Endothelial cell (in vitro differentiated cells): ENCODE measurements at regions not wholly inside any gene's neighbourhood (a gene's known extent, or its start where the extent isn't known, plus 50 kb on each side); places are given as distances from the start of the nearest gene placed in this dataset.

Source experiments
- DNase-seq: peaks from one replicate; pipeline ENCODE4 v3.0.0; 2021; ENCODE audit warnings: low spot score
- H3K27ac Mint-ChIP-seq: one replicate; pipeline ENCODE4 v1.8.0; 2021; ENCODE audit warnings: mixed read lengths, inconsistent platforms; ENCODE audit not compliant: unreplicated experiment
- H3K27me3 Mint-ChIP-seq: one replicate; pipeline ENCODE4 v1.8.0; 2021; ENCODE audit warnings: mild to moderate bottlenecking, moderate library complexity, mixed read lengths, inconsistent platforms; ENCODE audit not compliant: unreplicated experiment
- H3K36me3 Mint-ChIP-seq: one replicate; pipeline ENCODE4 v1.8.0; 2021; ENCODE audit warnings: mild to moderate bottlenecking, low read depth, mixed read lengths, inconsistent platforms; ENCODE audit not compliant: unreplicated experiment
- H3K4me1 Mint-ChIP-seq: one replicate; pipeline ENCODE4 v1.8.0; 2021; ENCODE audit warnings: mild to moderate bottlenecking, mixed read lengths, inconsistent platforms; ENCODE audit not compliant: unreplicated experiment
- H3K4me3 Mint-ChIP-seq: one replicate; pipeline ENCODE4 v1.8.0; 2021; ENCODE audit warnings: mild to moderate bottlenecking, mixed read lengths, inconsistent platforms; ENCODE audit not compliant: unreplicated experiment
- H3K9me3 Mint-ChIP-seq: one replicate; pipeline ENCODE4 v1.8.0; 2021; ENCODE audit warnings: mixed read lengths, inconsistent platforms; ENCODE audit not compliant: unreplicated experiment
- TF ChIP-seq, protein P1 (sequence below): fragments of 200-600 bp; sonication (generic); IDR thresholded peaks from one replicate; pipeline ENCODE4 v1.5.0; 2021; ENCODE audit warnings: antibody characterized with exemption; ENCODE audit not compliant: unreplicated experiment

DNA sequence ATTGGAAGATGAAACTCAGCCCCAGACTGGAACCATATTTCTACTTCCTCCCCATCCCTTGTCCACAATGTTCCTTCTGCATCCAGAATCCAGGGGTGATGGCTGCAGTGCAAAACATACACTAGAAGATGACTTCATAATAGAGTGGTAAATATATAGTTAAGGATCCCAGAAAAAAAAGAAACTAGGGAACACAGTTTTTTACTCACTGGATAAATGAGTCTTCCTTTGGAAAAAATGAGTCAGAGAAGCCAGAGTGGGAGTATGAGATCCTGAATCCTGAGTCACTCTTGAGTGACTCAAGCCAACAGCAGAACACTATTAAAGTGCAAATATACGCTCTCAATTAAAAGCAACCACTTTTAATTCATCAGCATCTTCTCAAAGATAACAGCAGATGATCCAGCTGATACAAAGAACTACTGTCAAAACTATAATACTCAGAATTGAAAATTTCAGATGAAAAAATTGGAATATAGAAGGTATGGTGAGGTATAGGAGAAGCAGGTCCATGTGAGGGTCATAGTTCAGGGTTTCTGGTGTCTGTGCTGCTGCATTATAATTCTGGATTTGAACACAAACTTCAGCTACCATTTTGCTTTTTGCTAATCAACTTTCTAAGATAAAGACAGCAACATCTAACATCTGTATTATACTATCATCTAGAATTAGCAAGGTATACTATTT, 987.2 kb upstream of the CDH2 start:
- Mint-ChIP-seq H3K36me3 (no peaks in the 10 kb centered on the region), H3K4me3 (no peak overlapping the region), H3K9me3 (no peaks in the 10 kb centered on the region), H3K4me1 (no peaks in the 10 kb centered on the region), H3K27ac (no peak overlapping the region), H3K27me3 (no peaks in the 10 kb centered on the region)
- TF ChIP-seq, protein P1, sequence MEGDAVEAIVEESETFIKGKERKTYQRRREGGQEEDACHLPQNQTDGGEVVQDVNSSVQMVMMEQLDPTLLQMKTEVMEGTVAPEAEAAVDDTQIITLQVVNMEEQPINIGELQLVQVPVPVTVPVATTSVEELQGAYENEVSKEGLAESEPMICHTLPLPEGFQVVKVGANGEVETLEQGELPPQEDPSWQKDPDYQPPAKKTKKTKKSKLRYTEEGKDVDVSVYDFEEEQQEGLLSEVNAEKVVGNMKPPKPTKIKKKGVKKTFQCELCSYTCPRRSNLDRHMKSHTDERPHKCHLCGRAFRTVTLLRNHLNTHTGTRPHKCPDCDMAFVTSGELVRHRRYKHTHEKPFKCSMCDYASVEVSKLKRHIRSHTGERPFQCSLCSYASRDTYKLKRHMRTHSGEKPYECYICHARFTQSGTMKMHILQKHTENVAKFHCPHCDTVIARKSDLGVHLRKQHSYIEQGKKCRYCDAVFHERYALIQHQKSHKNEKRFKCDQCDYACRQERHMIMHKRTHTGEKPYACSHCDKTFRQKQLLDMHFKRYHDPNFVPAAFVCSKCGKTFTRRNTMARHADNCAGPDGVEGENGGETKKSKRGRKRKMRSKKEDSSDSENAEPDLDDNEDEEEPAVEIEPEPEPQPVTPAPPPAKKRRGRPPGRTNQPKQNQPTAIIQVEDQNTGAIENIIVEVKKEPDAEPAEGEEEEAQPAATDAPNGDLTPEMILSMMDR = no peak
- no peak for DNase-seq

DNA sequence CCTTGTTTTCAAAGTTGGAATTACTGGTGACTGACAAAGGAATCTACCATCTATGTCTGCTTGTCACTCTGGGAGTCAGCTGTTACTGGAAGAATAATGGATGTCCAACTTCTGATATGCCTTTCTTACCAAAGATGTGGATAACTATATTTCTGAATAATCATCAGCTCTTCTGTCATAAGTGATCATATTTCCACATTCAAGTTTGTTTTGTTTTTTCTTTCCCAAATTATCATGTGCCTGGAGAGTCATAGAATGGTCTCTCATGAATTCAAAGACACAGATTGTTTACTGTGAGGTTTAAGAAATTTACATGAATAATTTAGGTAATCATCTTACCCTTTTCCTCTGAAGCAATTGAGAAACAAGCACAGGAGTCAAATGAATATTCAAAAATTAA, 986.7 kb upstream of the CDH2 start:
- H3K36me3 Mint-ChIP-seq = no peaks in the 10 kb centered on the region
- no peaks in the 10 kb centered on the region for H3K9me3 Mint-ChIP-seq
- no peaks in the 10 kb centered on the region for H3K4me1 Mint-ChIP-seq
- TF ChIP-seq, protein P1 = no peak
- H3K4me3 Mint-ChIP-seq = no peak overlapping the region
- no peak overlapping the region for H3K27ac Mint-ChIP-seq
- DNase-seq = no peak
- no peaks in the 10 kb centered on the region for H3K27me3 Mint-ChIP-seq

DNA sequence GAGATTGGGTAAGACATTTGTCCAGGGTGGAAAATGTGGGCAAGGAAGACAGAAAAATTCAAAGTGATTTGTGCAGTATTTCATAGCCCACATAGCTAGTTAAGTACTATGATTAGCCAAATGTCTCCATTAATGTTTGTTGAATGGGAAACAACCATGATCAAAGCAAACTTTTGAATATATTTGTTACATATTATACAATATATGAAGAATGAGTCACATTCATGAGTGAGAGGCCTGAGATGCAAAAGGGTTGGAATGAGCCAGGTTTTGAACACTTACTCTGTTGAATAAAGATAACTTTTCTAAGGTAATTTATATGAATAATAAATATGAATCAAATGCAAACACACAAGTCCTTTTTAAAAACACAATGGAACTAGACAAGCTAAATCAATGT, 984.5 kb upstream of the CDH2 start:
- DNase-seq = no peak
- Mint-ChIP-seq H3K27me3 (peaks cover 1% of the 10 kb centered on the region), H3K27ac (no peak overlapping the region), H3K4me1 (no peaks in the 10 kb centered on the region), H3K9me3 (no peaks in the 10 kb centered on the region), H3K36me3 (no peaks in the 10 kb centered on the region), H3K4me3 (no peak overlapping the region)
- TF ChIP-seq, protein P1 = no peak

DNA sequence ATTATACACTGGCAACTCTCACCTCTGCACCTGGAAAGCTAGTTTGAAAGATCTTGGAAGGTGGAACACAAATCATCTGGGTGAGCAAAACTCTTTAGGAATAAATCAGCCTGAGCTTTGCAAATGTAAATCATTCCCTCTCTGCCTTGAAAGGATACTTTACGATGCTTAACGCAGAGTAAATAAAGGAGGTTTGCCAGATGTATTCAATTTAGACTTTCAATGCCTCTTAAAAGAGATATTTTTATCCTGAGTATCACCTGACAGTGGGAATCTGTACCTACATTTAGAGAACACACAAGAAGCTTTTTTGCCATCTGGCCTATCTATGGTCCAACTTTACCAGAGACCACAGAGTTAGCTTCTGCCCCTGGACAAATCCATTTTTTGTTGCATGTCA, 983.2 kb upstream of the CDH2 start:
- H3K9me3 Mint-ChIP-seq = no peaks in the 10 kb centered on the region
- no peak overlapping the region for H3K4me3 Mint-ChIP-seq
- no peaks in the 10 kb centered on the region for H3K4me1 Mint-ChIP-seq
- H3K36me3 Mint-ChIP-seq = no peaks in the 10 kb centered on the region
- TF ChIP-seq, protein P1 = no peak
- H3K27ac Mint-ChIP-seq = no peak overlapping the region
- peaks cover 1% of the 10 kb centered on the region for H3K27me3 Mint-ChIP-seq
- DNase-seq = no peak

DNA sequence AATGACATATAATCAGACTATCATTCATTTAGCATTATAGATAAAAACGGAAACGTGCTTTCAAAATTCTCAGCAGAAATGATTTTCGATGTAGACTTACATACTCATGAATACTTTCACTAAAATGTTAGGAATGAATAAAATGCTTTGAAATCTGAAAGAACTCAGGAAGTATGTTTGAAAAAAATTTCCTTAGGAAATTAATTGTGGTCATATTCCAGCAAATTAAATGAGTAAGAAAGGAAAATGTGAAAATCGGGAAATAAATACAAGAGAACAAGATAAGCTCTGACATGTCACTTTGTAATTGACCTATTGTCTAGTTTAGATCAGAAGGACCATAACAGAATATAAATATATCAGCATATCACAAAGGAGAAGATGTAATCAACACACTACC, 981.0 kb upstream of the CDH2 start:
- H3K4me1 Mint-ChIP-seq = peaks cover 4% of the 10 kb centered on the region

More for the DNA sequence above, 981.0 kb upstream of the CDH2 start:
- Mint-ChIP-seq H3K4me3 (no peak overlapping the region), H3K9me3 (no peaks in the 10 kb centered on the region), H3K27ac (no peak overlapping the region), H3K27me3 (peaks cover 5% of the 10 kb centered on the region), H3K36me3 (no peaks in the 10 kb centered on the region)
- TF ChIP-seq, protein P1 = no peak
- no peak for DNase-seq
